A673 (cell line): ENCODE measurements at regions not wholly inside any gene's neighbourhood (a gene's known extent, or its start where the extent isn't known, plus 50 kb on each side); places are given as distances from the start of the nearest gene placed in this dataset.

ENCODE experiments used
- EZH2 ChIP-seq: fragments of 200-600 bp; sonication (generic); IDR thresholded peaks from 2 replicates; pipeline ENCODE4 v1.6.1; 2017; ENCODE audit warnings: borderline replicate concordance, low read depth, mild to moderate bottlenecking, mixed read lengths, antibody characterized with exemption, low read length; ENCODE audit not compliant: poor library complexity, severe bottlenecking
- TF ChIP-seq, protein P1 (sequence below): fragments of 300-800, 200-600 bp; sonication (generic); conservative IDR thresholded peaks from 2 replicates; pipeline ENCODE4 v1.5.1; 2017; ENCODE audit warnings: low read depth, mild to moderate bottlenecking, antibody characterized with exemption, low read length, moderate library complexity, mixed read lengths

GRCh38 chr1:96425382-96426129 lies 296.0 kb upstream of the PTBP2 start:
- TF ChIP-seq, protein P1, sequence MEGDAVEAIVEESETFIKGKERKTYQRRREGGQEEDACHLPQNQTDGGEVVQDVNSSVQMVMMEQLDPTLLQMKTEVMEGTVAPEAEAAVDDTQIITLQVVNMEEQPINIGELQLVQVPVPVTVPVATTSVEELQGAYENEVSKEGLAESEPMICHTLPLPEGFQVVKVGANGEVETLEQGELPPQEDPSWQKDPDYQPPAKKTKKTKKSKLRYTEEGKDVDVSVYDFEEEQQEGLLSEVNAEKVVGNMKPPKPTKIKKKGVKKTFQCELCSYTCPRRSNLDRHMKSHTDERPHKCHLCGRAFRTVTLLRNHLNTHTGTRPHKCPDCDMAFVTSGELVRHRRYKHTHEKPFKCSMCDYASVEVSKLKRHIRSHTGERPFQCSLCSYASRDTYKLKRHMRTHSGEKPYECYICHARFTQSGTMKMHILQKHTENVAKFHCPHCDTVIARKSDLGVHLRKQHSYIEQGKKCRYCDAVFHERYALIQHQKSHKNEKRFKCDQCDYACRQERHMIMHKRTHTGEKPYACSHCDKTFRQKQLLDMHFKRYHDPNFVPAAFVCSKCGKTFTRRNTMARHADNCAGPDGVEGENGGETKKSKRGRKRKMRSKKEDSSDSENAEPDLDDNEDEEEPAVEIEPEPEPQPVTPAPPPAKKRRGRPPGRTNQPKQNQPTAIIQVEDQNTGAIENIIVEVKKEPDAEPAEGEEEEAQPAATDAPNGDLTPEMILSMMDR = no peak
- no peak for TF ChIP-seq EZH2
